Urinary bladder (tissue), 3 donors: ENCODE measurements at regions not wholly inside any gene's neighbourhood (a gene's known extent, or its start where the extent isn't known, plus 50 kb on each side); places are given as distances from the start of the nearest gene placed in this dataset.

Source experiments
- DNase-seq: peaks from one replicate; pipeline ENCODE4 v3.0.0-alpha.2; 2015; ENCODE audit errors: extremely low spot score
- H3K27ac ChIP-seq: one replicate; pipeline ENCODE4 v1.5.1; 2013; ENCODE audit warnings: low read depth, mild to moderate bottlenecking, moderate library complexity
- H3K36me3 ChIP-seq: one replicate; pipeline ENCODE4 v1.6.1; 2013; ENCODE audit warnings: mild to moderate bottlenecking, moderate library complexity; ENCODE audit not compliant: insufficient read depth
- H3K4me1 ChIP-seq: one replicate; pipeline ENCODE4 v1.6.1; 2013; ENCODE audit warnings: mild to moderate bottlenecking, moderate library complexity; ENCODE audit not compliant: insufficient read depth
- H3K4me3 ChIP-seq: one replicate; pipeline ENCODE4 v1.5.1; 2013; ENCODE audit warnings: low read depth, low read length
- WGBS: extraction: QIAGEN DNeasy Blood & Tissue Kit; methylation state at CpG from one replicate; pipeline ENCODE4 v1.1.7; 2013; 5-methylcytosine and 5-hydroxymethylcytosine counted together
- donor health status: healthy with polysubstance abuse.
- donor health status: healthy.

GRCh38 chr3:102629943-102630342 is 195.1 kb downstream of the ZPLD1 start:
- DNase-seq, result no peak
- Histone ChIP-seq H3K4me3 (no peak overlapping the region), H3K4me1 (no peaks in the 10 kb centered on the region), H3K27ac (no peak overlapping the region), H3K36me3 (no peaks in the 10 kb centered on the region)

DNA sequence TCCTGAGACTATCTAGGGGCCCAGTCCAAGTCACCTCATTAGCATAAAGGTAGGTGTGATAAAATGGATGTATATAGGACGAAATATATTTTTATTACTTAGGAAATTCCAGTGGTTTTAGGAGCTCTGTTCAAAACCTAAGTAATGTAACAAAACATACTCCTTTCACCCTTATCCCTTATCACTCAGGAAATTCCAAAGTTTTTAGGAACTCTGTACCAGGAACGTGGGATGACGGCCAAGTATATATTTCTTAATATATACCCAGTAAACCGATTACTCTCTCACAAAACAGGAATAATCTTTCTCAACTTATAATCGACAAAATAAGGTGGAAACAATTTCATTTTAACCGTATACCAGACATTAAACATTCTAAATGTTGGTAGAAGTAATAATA is 195.7 kb downstream of the ZPLD1 start:
- H3K4me3 ChIP-seq, result no peak overlapping the region
- 45% methylated on average over 6 of the region's 6 CpGs for WGBS

DNA sequence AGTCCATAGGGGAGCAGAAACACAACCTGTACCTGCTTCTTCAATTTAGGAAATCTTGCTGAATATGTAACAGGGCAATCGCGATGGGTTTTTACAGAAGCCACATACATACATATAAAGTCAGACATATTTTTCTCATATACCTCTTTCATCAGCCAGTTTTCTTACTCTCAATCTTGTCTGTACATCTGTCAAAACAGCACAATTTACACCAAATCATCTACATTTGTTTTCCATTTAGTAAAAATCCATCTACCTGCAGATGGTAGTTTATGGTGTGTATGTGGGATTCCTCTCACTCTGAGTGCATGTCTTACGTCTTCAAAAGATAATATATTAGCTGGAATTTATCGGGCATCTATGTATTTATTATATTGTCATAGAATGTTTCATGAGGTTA is 208.7 kb downstream of the ZPLD1 start:
- Histone ChIP-seq H3K4me3 (no peak overlapping the region), H3K4me1 (no peaks in the 10 kb centered on the region), H3K36me3 (no peaks in the 10 kb centered on the region), H3K27ac (no peak overlapping the region)
- 90% methylated on average over 4 of the region's 4 CpGs for WGBS
- DNase-seq, result no peak

More for the DNA sequence above, 195.7 kb downstream of the ZPLD1 start:
- no peak for DNase-seq
- Histone ChIP-seq H3K27ac (no peak overlapping the region), H3K4me1 (no peaks in the 10 kb centered on the region), H3K36me3 (no peaks in the 10 kb centered on the region)

DNA sequence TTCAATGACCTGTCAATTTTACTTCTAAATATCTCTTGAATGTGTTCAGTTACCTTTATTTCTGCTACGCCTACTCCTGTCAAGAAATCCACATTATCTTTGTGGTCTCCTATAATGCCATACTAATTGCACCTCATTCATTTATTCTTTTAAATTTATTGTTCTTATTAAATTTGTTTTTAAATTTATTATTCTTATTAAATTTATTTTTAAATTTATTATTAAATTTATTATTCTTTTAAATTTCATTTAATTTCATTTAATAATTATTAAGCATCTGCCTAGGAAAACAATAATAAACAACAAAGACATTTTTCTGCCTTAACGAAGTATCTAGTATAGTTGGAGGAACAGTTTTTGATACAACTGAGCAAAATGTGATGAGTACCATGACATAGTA is 211.7 kb downstream of the ZPLD1 start:
- no peak for DNase-seq
- no peaks in the 10 kb centered on the region for H3K36me3 ChIP-seq
- H3K4me1 ChIP-seq, result no peaks in the 10 kb centered on the region
- H3K4me3 ChIP-seq, result no peak overlapping the region
- 94% methylated on average over 2 of the region's 2 CpGs for WGBS
- no peak overlapping the region for H3K27ac ChIP-seq

DNA sequence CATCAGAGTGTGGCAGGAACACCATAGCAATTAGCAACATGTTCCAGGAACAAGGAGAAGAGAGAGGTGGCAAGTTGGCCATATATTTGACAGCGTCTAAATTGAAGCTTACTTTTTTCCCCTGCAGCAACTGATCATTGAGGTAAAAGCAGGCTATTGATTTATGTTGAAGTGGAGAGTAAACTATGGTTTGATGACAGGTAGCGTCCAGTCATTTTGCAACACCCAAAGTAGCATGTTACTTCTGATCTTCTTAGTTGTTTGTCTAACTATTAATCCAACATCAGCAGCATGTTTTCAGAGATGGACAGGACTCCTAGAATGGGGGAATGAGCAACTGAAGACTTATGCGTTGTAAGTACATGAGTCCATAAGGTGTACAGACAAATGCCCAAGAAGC is 225.8 kb downstream of the ZPLD1 start:
- Histone ChIP-seq H3K4me1 (no peaks in the 10 kb centered on the region), H3K36me3 (no peaks in the 10 kb centered on the region), H3K27ac (no peak overlapping the region), H3K4me3 (no peak overlapping the region)
- DNase-seq, result no peak
- WGBS, result 98% methylated on average over 3 of the region's 3 CpGs

DNA sequence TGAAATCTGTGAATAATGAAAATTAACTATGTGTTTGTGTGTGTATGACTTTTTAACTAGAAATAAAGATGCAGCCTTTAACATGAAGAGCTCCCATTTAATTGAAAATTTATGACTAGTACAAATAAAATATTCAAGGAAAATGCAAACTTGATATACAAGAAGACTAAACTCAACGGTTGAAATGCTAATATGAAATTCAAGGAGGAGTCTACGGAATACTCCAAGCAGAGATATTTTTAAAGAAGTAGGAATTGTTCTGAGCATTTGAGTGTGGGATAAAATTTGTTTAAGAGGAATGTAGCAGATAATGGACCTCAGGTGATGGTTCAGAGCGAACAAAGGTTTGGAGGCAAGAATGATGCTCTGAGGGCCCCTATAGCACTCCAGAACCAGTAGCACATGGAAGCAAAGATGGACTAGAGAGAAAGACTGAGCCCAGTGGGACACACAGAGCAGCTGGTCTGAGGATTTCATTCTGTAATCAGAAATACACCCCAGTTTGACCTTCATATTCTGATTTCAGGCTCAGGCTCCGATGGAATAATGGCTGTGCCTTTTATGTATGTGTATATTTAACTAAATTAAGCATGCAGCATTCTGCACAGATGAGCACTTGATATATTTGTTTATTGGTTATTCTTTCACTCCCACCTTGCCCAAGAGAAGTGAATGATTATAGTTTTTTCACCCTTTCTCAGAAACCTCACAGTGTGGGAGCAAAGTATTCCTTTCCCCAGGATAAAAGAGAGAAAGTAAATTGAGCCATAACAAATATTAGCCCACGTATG is 227.1 kb downstream of the ZPLD1 start:
- Histone ChIP-seq H3K4me1 (no peaks in the 10 kb centered on the region), H3K27ac (no peak overlapping the region), H3K4me3 (no peak overlapping the region), H3K36me3 (no peaks in the 10 kb centered on the region)
- 85% methylated on average over 5 of the region's 5 CpGs for WGBS
- no peak for DNase-seq

GRCh38 chr3:102662498-102662772 is 227.6 kb downstream of the ZPLD1 start:
- DNase-seq, result no peak
- H3K4me1 ChIP-seq, result no peaks in the 10 kb centered on the region
- no peaks in the 10 kb centered on the region for H3K36me3 ChIP-seq
- no peak overlapping the region for H3K27ac ChIP-seq
- H3K4me3 ChIP-seq, result no peak overlapping the region

- Histone ChIP-seq H3K36me3 (no peaks in the 10 kb centered on the region), H3K4me1 (no peaks in the 10 kb centered on the region), H3K27ac (no peak overlapping the region), H3K4me3 (no peak overlapping the region)
- no peak for DNase-seq
- 94% methylated on average over 6 of the region's 6 CpGs for WGBS
Observed at GRCh38 chr3:102664126-102664525, 229.3 kb downstream of the ZPLD1 start.

DNA sequence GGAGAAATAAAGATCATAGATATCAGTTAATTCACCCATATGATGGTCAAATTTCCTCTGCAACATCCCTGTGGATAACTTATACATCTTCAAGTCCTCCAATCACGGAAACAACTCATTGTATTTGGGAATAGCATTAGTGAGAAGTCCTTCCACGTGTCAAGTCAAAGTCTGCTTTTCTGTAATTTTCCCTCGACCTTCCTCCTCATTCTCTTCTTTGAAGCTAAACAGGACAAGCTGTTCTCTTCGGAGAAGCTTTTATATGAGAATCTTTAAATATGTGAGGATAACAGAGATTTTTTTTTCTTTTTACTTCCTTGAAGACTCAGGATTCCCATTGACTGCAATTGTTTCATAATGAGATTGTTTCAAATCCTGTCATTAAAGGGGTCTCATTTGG is 230.4 kb downstream of the ZPLD1 start:
- DNase-seq, result no peak
- WGBS, result 79% methylated on average over 4 of the region's 4 CpGs
- Histone ChIP-seq H3K4me3 (no peak overlapping the region), H3K36me3 (no peaks in the 10 kb centered on the region), H3K27ac (no peak overlapping the region), H3K4me1 (no peaks in the 10 kb centered on the region)

GRCh38 chr3:102668247-102668646 is 233.4 kb downstream of the ZPLD1 start:
- Histone ChIP-seq H3K4me1 (no peaks in the 10 kb centered on the region), H3K4me3 (no peak overlapping the region), H3K27ac (no peak overlapping the region), H3K36me3 (no peaks in the 10 kb centered on the region)
- 81% methylated on average over 4 of the region's 4 CpGs for WGBS
- DNase-seq, result no peak

DNA sequence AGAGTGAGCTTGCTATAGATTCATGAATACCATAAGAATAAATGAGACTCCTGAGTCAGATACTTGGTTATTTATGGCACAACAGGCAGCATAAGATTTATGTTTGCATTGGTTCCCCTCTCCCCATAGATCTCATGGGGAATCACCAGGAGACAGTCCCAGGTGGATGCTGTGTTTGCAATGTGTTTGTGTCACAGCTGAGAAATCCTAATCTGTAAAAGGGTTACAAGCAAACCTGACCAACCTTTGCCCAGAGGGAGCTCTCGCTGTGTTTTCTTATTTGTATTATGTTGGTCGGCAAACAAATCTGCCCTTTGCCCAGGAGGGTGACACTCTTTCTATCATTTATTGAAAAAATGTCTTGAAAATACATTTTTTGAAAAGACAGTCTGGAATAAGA is 236.2 kb downstream of the ZPLD1 start:
- no peaks in the 10 kb centered on the region for H3K4me1 ChIP-seq
- no peak overlapping the region for H3K27ac ChIP-seq
- WGBS, result 78% methylated on average over 2 of the region's 2 CpGs
- no peak for DNase-seq
- no peaks in the 10 kb centered on the region for H3K36me3 ChIP-seq
- no peak overlapping the region for H3K4me3 ChIP-seq

- Histone ChIP-seq H3K36me3 (no peaks in the 10 kb centered on the region), H3K4me3 (no peak overlapping the region), H3K27ac (no peak overlapping the region), H3K4me1 (no peaks in the 10 kb centered on the region)
- DNase-seq, result no peak
- WGBS, result 73% methylated on average over 1 of the region's 1 CpG
Observed at GRCh38 chr3:102672305-102672704, 237.5 kb downstream of the ZPLD1 start.

- DNase-seq, result peak; percentile 52
- no peaks in the 10 kb centered on the region for H3K4me1 ChIP-seq
- no peak overlapping the region for H3K27ac ChIP-seq
- WGBS, result 16% methylated on average over 16 of the region's 16 CpGs
- H3K4me3 ChIP-seq, result no peak overlapping the region
- no peaks in the 10 kb centered on the region for H3K36me3 ChIP-seq
Observed at GRCh38 chr3:102673271-102674115, 238.7 kb downstream of the ZPLD1 start.

DNA sequence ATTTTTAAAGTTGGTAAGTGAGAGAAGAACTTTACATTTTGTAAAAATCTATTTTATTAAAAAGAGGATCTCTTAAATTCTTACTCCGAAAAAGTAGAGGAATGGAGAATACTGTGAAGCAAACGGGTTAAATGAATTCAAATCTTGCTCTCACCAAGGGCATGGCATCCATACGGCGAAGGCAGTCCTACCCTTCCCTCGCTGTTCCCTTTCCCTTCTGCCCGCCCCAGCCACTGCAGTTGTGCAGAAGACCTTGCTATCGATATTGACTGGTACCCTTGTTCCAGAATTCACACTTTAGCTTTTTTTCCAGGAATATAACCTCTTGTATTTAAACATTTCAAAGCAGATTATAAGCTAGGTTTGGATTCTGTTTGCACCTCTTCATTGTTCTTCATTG is 239.5 kb downstream of the ZPLD1 start:
- Histone ChIP-seq H3K4me1 (no peaks in the 10 kb centered on the region), H3K27ac (no peak overlapping the region), H3K36me3 (no peaks in the 10 kb centered on the region), H3K4me3 (no peak overlapping the region)
- DNase-seq, result no peak
- 93% methylated on average over 7 of the region's 7 CpGs for WGBS
